Activated CD4-positive, alpha-beta T cell treated with anti-CD3 and anti-CD28 coated beads for 36 hours (primary cell): ENCODE measurements at regions not wholly inside any gene's neighbourhood (a gene's known extent, or its start where the extent isn't known, plus 50 kb on each side); places are given as distances from the start of the nearest gene placed in this dataset.

ENCODE experiments used
- ATAC-seq: fragments of 200-7000 bp; cut with Tn5 transposase; one replicate; pipeline ENCODE4 v1.10.0; 2021; ENCODE audit warnings: mild to moderate bottlenecking, moderate library complexity
- CTCF ChIA-PET: fragments of 350-600 bp; sonication (Branson Sonifier 250); formaldehyde crosslinking; loops from one replicate; lab custom pipeline; 2021; ENCODE audit warnings: antibody characterized with exemption; lab: Charles Lee
- POLR2A ChIA-PET: fragments of 350-600 bp; sonication (Branson Sonifier 250); formaldehyde crosslinking; loops from one replicate; lab custom pipeline; 2021; ENCODE audit warnings: antibody characterized with exemption, inconsistent platforms; lab: Charles Lee
- DNase-seq: peaks from one replicate; pipeline ENCODE4 v3.0.0-alpha.2; 2020
- H3K27ac Mint-ChIP-seq: one replicate; pipeline ENCODE4 v1.8.0; 2021; ENCODE audit warnings: mixed read lengths
- H3K27me3 Mint-ChIP-seq: one replicate; pipeline ENCODE4 v1.8.0; 2021; ENCODE audit warnings: mixed read lengths
- H3K36me3 Mint-ChIP-seq: one replicate; pipeline ENCODE4 v1.8.0; 2021; ENCODE audit warnings: low read depth, mixed read lengths
- H3K4me1 Mint-ChIP-seq: one replicate; pipeline ENCODE4 v1.8.0; 2021; ENCODE audit warnings: mixed read lengths
- H3K4me3 Mint-ChIP-seq: one replicate; pipeline ENCODE4 v1.8.0; 2021; ENCODE audit warnings: mild to moderate bottlenecking, moderate library complexity, mixed read lengths
- H3K9me3 Mint-ChIP-seq: one replicate; pipeline ENCODE4 v1.8.0; 2021; ENCODE audit warnings: low read depth, mixed read lengths
- intact Hi-C, 2 experiments: fragments of 100-400 bp; cut with DNase I in 1 of 2; cut with micrococcal nuclease in 1 of 2; formaldehyde crosslinking; loops; one replicate each; pipeline versions ENCODE4 v1.14.2 to v1.15.1; 2022 to 2024; cut with DNase I, micrococcal nuclease

DNA sequence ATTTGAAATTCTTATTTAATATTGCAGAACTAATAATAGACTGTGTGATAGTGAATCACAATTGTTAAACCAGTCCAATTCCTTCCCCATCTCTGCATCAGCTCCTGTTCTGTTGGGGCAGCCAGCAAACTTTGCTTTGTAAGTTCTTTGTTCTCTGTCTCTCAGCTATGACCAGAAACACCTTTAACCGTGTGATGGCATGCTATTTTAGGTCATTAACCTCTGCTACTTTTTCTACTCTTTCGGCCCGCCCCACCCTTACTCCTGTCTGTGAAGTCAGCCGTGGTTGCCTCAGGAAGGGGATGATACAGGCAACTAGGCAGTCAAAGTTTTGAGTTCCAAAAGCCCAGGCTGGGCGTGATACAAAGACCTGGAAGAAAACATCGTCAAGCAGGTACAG lies 51.3 kb upstream of the EGFL6 start:
- CTCF ChIA-PET: interaction anchor here (1.5 kb wide), 1 partner anchor 11 kb away, joined by 6 read pairs; no protein-coding TSS in a partner anchor
- ATAC-seq: no peak
- Mint-ChIP-seq H3K27me3 (no peaks in the 10 kb centered on the region), H3K9me3 (no peaks in the 10 kb centered on the region), H3K27ac (no peak overlapping the region), H3K4me1 (no peaks in the 10 kb centered on the region), H3K4me3 (no peak overlapping the region), H3K36me3 (no peaks in the 10 kb centered on the region)
- DNase-seq: no peak
- POLR2A ChIA-PET: no interaction called here
- intact Hi-C loops: no loop called here

DNA sequence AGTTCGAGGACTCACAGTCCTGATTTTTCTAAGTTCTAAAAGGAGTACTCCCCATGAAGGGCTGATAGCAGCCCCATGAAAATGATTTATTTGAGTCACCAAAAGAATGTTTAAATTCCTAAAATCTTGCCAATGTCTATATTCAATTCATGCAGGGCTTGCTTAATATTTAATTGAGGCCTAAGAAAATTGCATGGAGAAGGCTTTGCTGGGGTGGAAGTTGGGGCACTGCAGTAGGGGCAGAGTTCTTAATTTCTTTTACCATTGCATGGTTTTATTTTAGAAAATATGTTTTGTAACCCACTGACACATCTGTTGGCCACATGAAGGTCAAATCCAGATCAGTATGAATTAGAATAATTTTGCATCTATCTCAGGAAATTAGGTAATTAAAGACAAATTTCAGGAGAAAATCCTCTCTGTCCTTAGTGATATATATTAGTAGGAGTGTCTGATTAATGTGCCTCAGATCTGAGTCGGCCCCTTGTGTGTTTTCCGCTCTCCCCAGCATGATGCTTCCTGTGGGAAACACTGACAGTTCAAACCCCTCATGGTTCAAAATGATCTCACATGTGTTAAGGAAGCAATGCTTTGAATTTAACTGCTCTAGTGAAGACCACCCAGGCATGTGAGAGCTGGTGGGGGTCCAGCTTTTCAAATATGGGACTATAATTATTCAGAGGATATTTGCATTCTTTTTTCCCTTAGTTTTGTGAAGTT lies 54.0 kb upstream of the EGFL6 start:
- ChIA-PET CTCF (interaction anchor here (1.3 to 1.5 kb wide), 2 partner anchors 8 to 15 kb away, joined by 4 to 5 read pairs; no protein-coding TSS in a partner anchor), POLR2A (interaction anchor here (0.6 kb wide), 1 partner anchor 1647 kb away, joined by 3 read pairs; no protein-coding TSS in a partner anchor)
- DNase-seq (no peak), ATAC-seq (no peak)
- no peak overlapping the region for H3K4me3 Mint-ChIP-seq
- H3K27ac Mint-ChIP-seq: no peak overlapping the region
- H3K4me1 Mint-ChIP-seq: no peaks in the 10 kb centered on the region
- no peaks in the 10 kb centered on the region for H3K27me3 Mint-ChIP-seq
- intact Hi-C loops: no loop called here
- H3K36me3 Mint-ChIP-seq: no peaks in the 10 kb centered on the region
- no peaks in the 10 kb centered on the region for H3K9me3 Mint-ChIP-seq

DNA sequence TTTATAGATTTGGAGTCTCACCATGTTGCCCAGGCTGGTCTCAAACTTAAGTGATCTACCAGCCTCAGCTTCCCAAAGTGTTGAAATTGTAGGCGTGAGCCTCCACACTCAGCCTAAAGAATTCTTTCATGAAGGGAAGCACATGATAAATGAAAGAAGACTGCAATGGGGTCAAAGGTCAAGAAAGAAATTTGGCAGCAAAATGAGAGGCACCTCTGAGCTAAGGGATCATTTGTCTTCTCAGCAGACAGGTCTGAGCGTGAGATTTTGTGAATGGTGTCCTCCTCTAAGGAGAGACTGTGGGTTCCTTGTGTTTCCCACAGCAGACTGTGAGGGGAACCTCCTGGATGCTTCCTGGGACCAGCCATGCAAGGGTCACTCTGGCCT lies 57.5 kb upstream of the EGFL6 start:
- POLR2A ChIA-PET: interaction anchor here (0.6 kb wide), 1 partner anchor 472 kb away, joined by 7 read pairs; no protein-coding TSS in a partner anchor
- Mint-ChIP-seq H3K4me1 (no peaks in the 10 kb centered on the region), H3K9me3 (no peaks in the 10 kb centered on the region), H3K4me3 (no peak overlapping the region), H3K27me3 (no peaks in the 10 kb centered on the region), H3K36me3 (no peaks in the 10 kb centered on the region), H3K27ac (no peak overlapping the region)
- CTCF ChIA-PET: no interaction called here
- intact Hi-C loops: no loop called here
- DNase-seq: no peak
- ATAC-seq: no peak

DNA sequence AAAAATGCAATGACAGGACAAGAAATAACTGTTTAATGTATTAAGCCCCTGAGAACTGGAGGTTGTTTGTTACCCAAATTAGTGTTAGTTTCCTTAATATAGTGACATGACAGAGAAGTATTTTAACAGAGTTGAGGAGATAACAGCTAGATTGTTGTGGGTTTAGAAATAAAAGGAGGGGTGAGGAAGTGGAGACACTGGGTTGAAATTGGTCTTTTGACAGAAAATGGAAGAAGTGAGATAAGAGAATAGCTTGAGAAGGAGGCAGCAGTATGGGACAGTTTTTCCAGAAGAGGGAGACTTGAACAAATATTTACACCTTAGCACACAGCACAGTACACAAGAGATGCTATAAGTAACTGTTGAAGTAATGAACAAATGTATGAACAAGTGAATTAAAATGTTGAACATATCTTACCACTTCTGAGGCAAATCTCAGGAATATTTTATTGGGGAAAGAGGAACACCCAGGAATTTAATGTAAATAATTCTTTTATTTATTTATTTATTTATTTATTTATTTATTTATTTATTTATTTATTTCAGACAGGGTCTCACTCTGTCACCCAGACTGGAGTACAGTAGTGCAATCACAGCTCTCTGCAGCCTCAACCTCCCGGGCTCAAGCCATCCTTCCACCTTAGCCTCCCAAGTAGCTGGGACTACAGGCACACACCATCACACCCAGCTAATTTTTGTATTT lies 58.0 kb upstream of the EGFL6 start:
- Mint-ChIP-seq H3K9me3 (no peaks in the 10 kb centered on the region), H3K27ac (no peak overlapping the region), H3K4me1 (no peaks in the 10 kb centered on the region), H3K36me3 (no peaks in the 10 kb centered on the region), H3K27me3 (no peaks in the 10 kb centered on the region), H3K4me3 (no peak overlapping the region)
- CTCF ChIA-PET: interaction anchor here (0.8 kb wide), 1 partner anchor 790 kb away, joined by 3 read pairs; no protein-coding TSS in a partner anchor
- intact Hi-C loops: no loop called here
- no peak for DNase-seq
- no peak for ATAC-seq
- POLR2A ChIA-PET: interaction anchor here (0.6 kb wide), 2 partner anchors 176 to 473 kb away, joined by 5 to 7 read pairs; no protein-coding TSS in a partner anchor

DNA sequence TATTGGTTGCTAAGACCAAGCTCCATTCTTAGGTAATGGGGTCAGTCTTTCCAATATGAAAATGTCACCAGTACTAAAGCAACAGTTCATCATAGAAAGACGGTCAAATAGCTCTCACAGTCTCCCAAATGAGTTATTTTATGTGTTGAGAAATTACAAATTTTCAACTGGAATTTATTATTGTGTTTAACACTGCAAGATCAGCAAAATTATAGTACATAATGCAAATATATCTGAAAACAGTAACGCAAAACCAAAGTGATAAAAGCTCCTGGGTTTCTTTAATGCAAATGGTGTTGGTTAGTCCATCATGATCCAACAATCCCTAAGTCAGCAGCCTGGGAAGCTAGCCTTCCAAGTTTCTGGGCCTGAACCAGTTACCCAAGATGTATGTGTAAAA lies 61.5 kb upstream of the EGFL6 start:
- no peak overlapping the region for H3K27ac Mint-ChIP-seq
- no peaks in the 10 kb centered on the region for H3K36me3 Mint-ChIP-seq
- intact Hi-C loops: loop anchor here (2.0 to 10.0 kb wide), 2 partner anchors 241 to 247 kb away; no protein-coding TSS in a partner anchor
- DNase-seq: no peak
- no peaks in the 10 kb centered on the region for H3K4me1 Mint-ChIP-seq
- ChIA-PET CTCF (interaction anchor here (0.7 to 4.6 kb wide), 10 partner anchors 8 to 1670 kb away, joined by 3 to 54 read pairs (median 6); partner anchors contain the start of genes OFD1 and TRAPPC2), POLR2A (no interaction called here)
- no peaks in the 10 kb centered on the region for H3K27me3 Mint-ChIP-seq
- no peaks in the 10 kb centered on the region for H3K9me3 Mint-ChIP-seq
- no peak overlapping the region for H3K4me3 Mint-ChIP-seq
- no peak for ATAC-seq

DNA sequence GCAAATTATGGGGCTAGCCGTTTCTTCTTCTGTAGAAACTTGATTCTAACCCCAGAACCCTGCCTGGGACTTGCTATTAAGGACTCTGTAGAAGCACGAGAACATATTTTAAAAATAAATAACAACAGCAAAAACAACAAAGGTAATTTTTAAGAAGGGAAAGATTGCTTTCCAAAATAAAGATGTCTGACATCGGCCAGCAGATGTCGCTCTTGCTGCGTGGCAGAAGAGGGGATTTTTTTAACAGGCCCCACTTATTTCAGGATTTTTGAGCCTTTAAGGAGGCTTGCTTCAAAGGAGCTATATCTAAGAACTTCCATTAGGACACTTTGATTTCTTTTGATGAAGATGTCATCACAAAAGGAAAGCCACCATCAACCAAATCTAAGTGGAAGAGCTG lies 62.8 kb upstream of the EGFL6 start:
- Mint-ChIP-seq H3K4me1 (peaks cover 4% of the 10 kb centered on the region), H3K36me3 (no peaks in the 10 kb centered on the region), H3K9me3 (no peaks in the 10 kb centered on the region), H3K27me3 (no peaks in the 10 kb centered on the region), H3K27ac (no peak overlapping the region), H3K4me3 (no peak overlapping the region)
- intact Hi-C loops: loop anchor here (1.0 to 10.0 kb wide), 4 partner anchors 140 to 526 kb away; no protein-coding TSS in a partner anchor
- ChIA-PET POLR2A (interaction anchor here (0.9 kb wide), 1 partner anchor 28 kb away, joined by 3 read pairs; no protein-coding TSS in a partner anchor), CTCF (interaction anchor here (0.7 to 4.6 kb wide), 20 partner anchors 9 to 528 kb away, joined by 3 to 54 read pairs (median 5); no protein-coding TSS in a partner anchor)
- peak; percentile 19 for ATAC-seq
- DNase-seq: peak; percentile 71

DNA sequence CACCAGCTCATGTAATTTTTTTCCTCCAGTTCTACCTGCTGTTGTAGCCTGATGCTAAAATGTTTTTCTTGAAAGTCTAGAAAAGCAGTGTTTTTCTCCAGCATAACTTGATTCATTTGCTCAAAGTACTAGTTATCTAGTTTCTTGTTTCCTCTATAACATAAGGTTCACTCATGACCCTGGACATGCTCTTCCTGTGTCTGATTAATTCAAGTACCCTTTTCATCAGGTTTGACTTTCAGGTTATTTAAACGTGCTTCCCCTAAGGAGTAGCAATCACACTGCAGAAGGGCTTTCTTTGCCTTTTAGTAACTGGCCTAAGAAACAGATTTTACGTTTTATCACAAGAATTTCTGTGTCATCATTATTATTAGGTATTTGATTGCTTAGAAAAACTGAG lies 66.8 kb upstream of the EGFL6 start:
- intact Hi-C loops: loop anchor here in 1 of 2 experiments (10.0 kb wide), 1 partner anchor 252 kb away; no protein-coding TSS in a partner anchor
- ATAC-seq (peak; percentile 72), DNase-seq (no peak)
- H3K27me3 Mint-ChIP-seq: no peaks in the 10 kb centered on the region
- no peaks in the 10 kb centered on the region for H3K36me3 Mint-ChIP-seq
- peak overlapping the region; percentile 58 for H3K27ac Mint-ChIP-seq
- H3K9me3 Mint-ChIP-seq: no peaks in the 10 kb centered on the region
- CTCF ChIA-PET: no interaction called here
- H3K4me3 Mint-ChIP-seq: no peak overlapping the region
- POLR2A ChIA-PET: no interaction called here
- peaks cover 4% of the 10 kb centered on the region for H3K4me1 Mint-ChIP-seq

DNA sequence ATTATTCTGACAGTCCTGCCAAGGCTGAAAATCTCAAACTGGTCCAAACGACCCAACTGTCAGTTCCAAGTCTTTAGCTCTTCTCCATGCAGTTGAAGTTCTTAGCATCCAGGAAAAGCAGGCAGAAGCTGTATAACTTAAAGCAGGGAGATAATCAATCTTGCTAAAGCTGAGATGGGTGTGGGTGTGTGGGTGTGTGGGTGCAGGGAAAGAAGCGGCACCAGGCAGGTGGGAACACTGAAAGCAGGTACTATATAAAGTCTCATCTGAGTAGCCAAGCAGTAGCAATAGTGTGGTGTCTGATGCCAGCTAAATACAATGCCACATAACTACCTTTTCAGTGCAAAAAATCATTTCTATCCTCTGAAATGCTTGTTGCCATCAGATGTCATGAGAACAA lies 69.7 kb upstream of the EGFL6 start:
- ChIA-PET POLR2A (no interaction called here), CTCF (no interaction called here)
- Mint-ChIP-seq H3K36me3 (no peaks in the 10 kb centered on the region), H3K27me3 (no peaks in the 10 kb centered on the region), H3K9me3 (no peaks in the 10 kb centered on the region), H3K4me1 (peaks cover 4% of the 10 kb centered on the region), H3K4me3 (no peak overlapping the region), H3K27ac (no peak overlapping the region)
- ATAC-seq: no peak
- no peak for DNase-seq
- intact Hi-C loops: loop anchor here in 1 of 2 experiments (10.0 kb wide), 1 partner anchor 255 kb away; no protein-coding TSS in a partner anchor

DNA sequence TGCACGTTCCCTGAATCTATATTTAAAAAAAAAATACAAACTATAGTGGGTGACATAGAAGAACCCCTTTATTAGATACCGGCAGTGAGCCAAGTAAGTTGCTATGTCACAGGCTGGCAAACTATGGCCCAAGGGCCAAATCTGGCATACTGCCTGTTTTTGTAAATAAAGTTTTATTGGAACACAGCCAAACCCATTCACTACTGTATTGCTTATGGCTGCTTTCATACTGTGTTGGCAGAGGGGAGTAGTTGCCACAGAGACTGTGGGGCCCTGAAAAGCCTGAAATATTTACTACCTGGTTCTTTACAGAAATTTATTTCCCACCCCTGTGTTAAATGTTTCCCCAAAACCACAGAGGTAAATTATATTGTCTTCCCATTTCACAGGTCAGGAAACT lies 71.2 kb upstream of the EGFL6 start:
- ATAC-seq (no peak), DNase-seq (no peak)
- Mint-ChIP-seq H3K4me1 (peaks cover 4% of the 10 kb centered on the region), H3K4me3 (no peak overlapping the region), H3K27me3 (no peaks in the 10 kb centered on the region), H3K9me3 (no peaks in the 10 kb centered on the region), H3K27ac (no peak overlapping the region), H3K36me3 (no peaks in the 10 kb centered on the region)
- intact Hi-C loops: no loop called here
- CTCF ChIA-PET: interaction anchor here (1.0 kb wide), 1 partner anchor 9 kb away, joined by 3 read pairs; no protein-coding TSS in a partner anchor
- POLR2A ChIA-PET: no interaction called here

DNA sequence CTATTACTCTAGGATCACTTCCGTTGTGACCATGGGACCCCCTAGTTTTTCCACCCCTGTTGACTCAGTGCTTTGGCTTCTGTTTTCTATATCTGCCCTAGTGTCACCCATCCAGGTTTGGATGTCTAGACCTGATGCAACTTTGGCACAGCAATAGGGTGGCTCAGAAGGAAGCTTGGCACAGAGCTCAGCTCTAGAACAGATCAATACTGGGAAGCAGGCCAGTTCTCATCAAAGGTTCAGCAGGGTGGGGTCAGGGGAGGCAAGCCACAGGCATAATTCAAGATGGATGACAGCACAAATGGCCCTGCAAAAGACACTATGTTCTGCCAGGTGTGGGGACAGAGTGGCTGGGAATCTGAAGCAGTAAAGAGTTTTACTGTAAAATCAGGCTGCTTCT lies 74.2 kb upstream of the EGFL6 start:
- no peak for DNase-seq
- Mint-ChIP-seq H3K27me3 (no peaks in the 10 kb centered on the region), H3K9me3 (no peaks in the 10 kb centered on the region), H3K27ac (no peak overlapping the region), H3K36me3 (no peaks in the 10 kb centered on the region), H3K4me1 (no peaks in the 10 kb centered on the region), H3K4me3 (no peak overlapping the region)
- intact Hi-C loops: no loop called here
- POLR2A ChIA-PET: no interaction called here
- CTCF ChIA-PET: no interaction called here
- no peak for ATAC-seq

DNA sequence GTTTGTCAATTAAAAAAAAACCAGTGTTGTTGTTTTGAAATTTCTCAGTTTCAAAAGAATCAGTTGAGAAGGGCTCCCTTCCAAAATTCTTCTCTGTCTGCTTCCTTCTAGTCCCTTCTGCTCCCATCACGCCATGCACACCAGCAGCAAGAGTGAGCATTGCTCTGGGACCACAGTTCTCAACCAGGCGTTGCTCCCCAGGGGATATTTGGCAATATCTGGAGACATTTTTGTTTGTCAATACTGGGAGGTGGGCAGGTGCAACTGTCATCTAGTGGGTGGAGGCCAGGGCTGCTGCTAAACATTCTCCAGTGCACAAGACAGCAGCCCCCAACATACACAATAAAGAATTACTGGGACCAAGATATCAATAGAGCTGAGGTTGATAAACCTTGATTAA lies 74.8 kb upstream of the EGFL6 start:
- no peaks in the 10 kb centered on the region for H3K36me3 Mint-ChIP-seq

More for the DNA sequence above, 74.8 kb upstream of the EGFL6 start:
- POLR2A ChIA-PET: no interaction called here
- ATAC-seq (no peak), DNase-seq (no peak)
- Mint-ChIP-seq H3K4me3 (no peak overlapping the region), H3K27me3 (no peaks in the 10 kb centered on the region), H3K4me1 (no peaks in the 10 kb centered on the region), H3K9me3 (no peaks in the 10 kb centered on the region), H3K27ac (no peak overlapping the region)
- intact Hi-C loops: no loop called here
- CTCF ChIA-PET: no interaction called here
